ENCODE measurements at regions not wholly inside any gene's neighbourhood (a gene's known extent, or its start where the extent isn't known, plus 50 kb on each side); places are given as distances from the start of the nearest gene placed in this dataset.
"Not testable (repeated sequence)": the region's sequence is repeated elsewhere in the genome, so short reads cannot be mapped to it uniquely, and the experiment has no call there.

GRCh38 chr12:83779526-83779925, 1092.8 kb downstream of the TMTC2 start:
- Mint-ChIP-seq H3K9me3 (peaks cover 3 to 28% (median 14%) of the 10 kb centered on the region in 9 donors), H3K4me3 (no peak overlapping the region), H3K27ac (no peak overlapping the region), H3K36me3 (no peaks in the 10 kb centered on the region), H3K4me1 (no peaks in the 10 kb centered on the region), H3K27me3 (no peaks in the 10 kb centered on the region)
- ATAC-seq (no peak), DNase-seq (no peak)
- POLR2A ChIA-PET: no interaction called here

DNA sequence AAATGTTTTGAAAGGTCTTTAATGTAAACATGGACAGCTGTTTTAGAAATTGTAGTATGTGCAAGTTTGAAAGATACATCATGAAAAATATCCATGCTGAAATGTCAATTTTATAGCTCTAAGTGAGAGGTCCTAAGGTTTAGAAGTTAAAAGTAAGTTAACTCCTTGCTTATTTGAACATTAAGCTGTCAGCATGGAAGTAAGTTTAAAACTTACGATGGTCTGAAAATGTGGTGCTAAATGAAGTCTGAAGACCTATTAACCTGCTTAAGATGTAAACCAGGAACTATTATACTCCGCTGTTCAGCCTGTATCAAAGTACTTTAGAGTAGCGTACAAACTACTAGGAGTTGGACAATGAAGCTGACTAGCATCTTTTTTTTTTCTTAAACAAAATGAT, 1082.4 kb downstream of the TMTC2 start:
- POLR2A ChIA-PET: no interaction called here
- H3K27ac Mint-ChIP-seq: no peak overlapping the region
- no peak overlapping the region for H3K4me3 Mint-ChIP-seq
- H3K9me3 Mint-ChIP-seq: peaks cover 5 to 22% (median 15%) of the 10 kb centered on the region in 9 donors
- no peaks in the 10 kb centered on the region for H3K4me1 Mint-ChIP-seq
- ATAC-seq (no peak), DNase-seq (no peak)
- H3K27me3 Mint-ChIP-seq: no peaks in the 10 kb centered on the region
- peaks cover 0 to 7% (median 0%) of the 10 kb centered on the region in 3 donors for H3K36me3 Mint-ChIP-seq

DNA sequence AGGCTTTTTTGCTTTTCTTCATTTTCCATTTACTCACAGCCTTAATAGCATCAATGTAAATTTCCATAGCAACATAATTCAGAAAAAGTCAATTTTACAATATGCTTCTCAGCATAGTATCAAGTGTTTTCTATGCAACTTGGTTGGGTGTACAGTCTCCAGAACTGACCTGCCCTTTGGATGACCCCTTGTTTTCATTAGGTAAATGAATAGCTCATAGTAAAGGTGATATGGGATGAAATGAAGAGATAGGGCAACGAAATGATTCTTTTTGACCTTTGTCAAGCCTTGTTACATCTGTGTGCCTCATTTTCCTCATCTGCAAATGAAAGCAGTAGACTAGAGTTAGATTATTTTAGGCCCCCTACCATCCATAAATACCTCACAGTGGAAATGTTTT, 1081.0 kb downstream of the TMTC2 start:
- Mint-ChIP-seq H3K9me3 (peaks cover 1 to 10% (median 5%) of the 10 kb centered on the region in 9 donors), H3K27me3 (no peaks in the 10 kb centered on the region), H3K4me3 (no peak overlapping the region), H3K36me3 (no peaks in the 10 kb centered on the region), H3K4me1 (no peaks in the 10 kb centered on the region), H3K27ac (no peak overlapping the region)
- DNase-seq (no peak), ATAC-seq (no peak)
- POLR2A ChIA-PET: no interaction called here

DNA sequence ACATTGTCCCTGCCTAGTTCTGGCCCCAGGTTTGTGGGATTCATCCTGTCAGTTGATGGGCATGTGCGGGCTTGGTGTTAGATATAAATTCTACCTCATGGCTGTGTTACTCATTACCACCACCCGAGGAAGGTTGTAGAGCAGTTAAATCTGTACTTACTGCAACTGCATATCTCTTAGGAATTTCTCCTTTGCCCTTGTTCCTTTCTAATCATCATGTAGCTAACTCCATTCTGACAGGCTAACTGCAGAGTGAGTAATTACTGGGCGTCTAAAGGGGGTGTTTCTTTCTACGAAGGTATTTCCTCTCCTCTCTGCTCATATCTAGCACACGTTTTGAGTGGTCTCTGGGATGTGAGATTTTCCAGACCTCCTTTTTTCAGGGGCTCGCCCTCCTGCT, 1076.7 kb downstream of the TMTC2 start:
- no peaks in the 10 kb centered on the region for H3K36me3 Mint-ChIP-seq
- H3K9me3 Mint-ChIP-seq: peaks cover 0 to 7% (median 3%) of the 10 kb centered on the region in 9 donors
- H3K27ac Mint-ChIP-seq: no peak overlapping the region
- H3K27me3 Mint-ChIP-seq: no peaks in the 10 kb centered on the region
- ATAC-seq (no peak), DNase-seq (no peak)
- POLR2A ChIA-PET: no interaction called here
- H3K4me3 Mint-ChIP-seq: no peak overlapping the region
- H3K4me1 Mint-ChIP-seq: no peaks in the 10 kb centered on the region

- H3K4me3 Mint-ChIP-seq: no peak overlapping the region
- POLR2A ChIA-PET: no interaction called here
Measured at GRCh38 chr12:83759906-83760305, 1073.2 kb downstream of the TMTC2 start.

GRCh38 chr12:83758888-83759631, 1072.4 kb downstream of the TMTC2 start:
- Mint-ChIP-seq H3K27me3 (no peaks in the 10 kb centered on the region), H3K36me3 (no peaks in the 10 kb centered on the region), H3K4me1 (no peaks in the 10 kb centered on the region), H3K9me3 (peaks cover 0 to 10% (median 2%) of the 10 kb centered on the region in 9 donors), H3K27ac (no peak overlapping the region), H3K4me3 (no peak overlapping the region)
- no peak for DNase-seq
- POLR2A ChIA-PET: no interaction called here
- no peak for ATAC-seq

More at GRCh38 chr12:83759906-83760305, 1073.2 kb downstream of the TMTC2 start:
- H3K36me3 Mint-ChIP-seq: no peaks in the 10 kb centered on the region
- H3K9me3 Mint-ChIP-seq: peaks cover 0 to 10% (median 2%) of the 10 kb centered on the region in 9 donors
- H3K27me3 Mint-ChIP-seq: no peaks in the 10 kb centered on the region
- no peak overlapping the region for H3K27ac Mint-ChIP-seq
- ATAC-seq (no peak), DNase-seq (no peak)
- no peaks in the 10 kb centered on the region for H3K4me1 Mint-ChIP-seq

DNA sequence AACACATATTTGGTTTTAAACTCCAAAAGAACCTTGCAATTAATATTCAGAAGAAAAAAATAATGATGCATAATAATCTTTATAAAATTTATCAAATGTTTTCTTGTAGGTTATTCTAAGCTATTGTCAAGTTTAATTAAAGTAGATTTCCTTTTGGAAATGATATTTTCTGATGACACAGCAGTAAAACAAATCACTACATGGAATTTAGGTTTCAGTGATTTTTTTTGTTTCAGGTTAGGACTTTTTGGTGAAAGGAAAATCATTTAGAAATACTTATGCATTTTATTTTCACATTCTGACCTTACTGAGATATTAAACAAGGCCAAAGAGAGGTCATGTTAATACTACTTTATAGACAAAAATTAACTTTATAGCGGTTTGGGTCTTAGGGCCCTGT, 1067.2 kb downstream of the TMTC2 start:
- no peak for DNase-seq
- POLR2A ChIA-PET: no interaction called here
- H3K4me1 Mint-ChIP-seq: no peaks in the 10 kb centered on the region
- H3K27me3 Mint-ChIP-seq: no peaks in the 10 kb centered on the region
- no peak overlapping the region for H3K27ac Mint-ChIP-seq
- ATAC-seq: no peak
- H3K9me3 Mint-ChIP-seq: peaks cover 0 to 8% (median 0%) of the 10 kb centered on the region in 9 donors
- H3K4me3 Mint-ChIP-seq: no peak overlapping the region
- no peaks in the 10 kb centered on the region for H3K36me3 Mint-ChIP-seq

GRCh38 chr12:83753205-83753604, 1066.5 kb downstream of the TMTC2 start:
- H3K27me3 Mint-ChIP-seq: no peaks in the 10 kb centered on the region
- POLR2A ChIA-PET: no interaction called here
- H3K9me3 Mint-ChIP-seq: peaks cover 0 to 8% (median 0%) of the 10 kb centered on the region in 9 donors
- no peaks in the 10 kb centered on the region for H3K36me3 Mint-ChIP-seq
- no peaks in the 10 kb centered on the region for H3K4me1 Mint-ChIP-seq
- H3K4me3 Mint-ChIP-seq: no peak overlapping the region
- ATAC-seq (no peak), DNase-seq (no peak)
- H3K27ac Mint-ChIP-seq: no peak overlapping the region

DNA sequence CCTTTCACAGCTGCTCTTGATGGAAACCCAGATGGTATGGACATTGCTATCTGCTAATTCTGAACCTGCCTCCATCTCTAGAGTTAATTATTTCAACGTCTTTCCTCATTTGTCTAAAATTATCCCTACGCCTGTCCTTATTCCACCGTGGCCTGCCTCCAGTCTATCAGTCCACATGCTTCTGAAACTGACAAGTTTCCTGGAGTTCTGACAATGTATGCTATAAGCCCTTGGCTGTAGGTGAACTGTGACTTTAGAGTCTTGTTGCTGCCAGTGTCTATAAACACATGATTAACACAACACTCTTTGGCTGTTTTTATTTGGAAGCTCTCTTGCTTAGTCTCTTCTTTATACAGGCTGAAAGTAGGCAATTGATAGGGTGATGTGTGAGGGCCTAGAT, 1052.9 kb downstream of the TMTC2 start:
- Mint-ChIP-seq H3K27me3 (no peaks in the 10 kb centered on the region), H3K4me1 (no peaks in the 10 kb centered on the region), H3K36me3 (peaks cover 0 to 7% (median 0%) of the 10 kb centered on the region in 3 donors), H3K9me3 (peaks cover 5 to 27% (median 12%) of the 10 kb centered on the region in 9 donors), H3K4me3 (no peak overlapping the region), H3K27ac (no peak overlapping the region)
- POLR2A ChIA-PET: no interaction called here
- DNase-seq: no peak
- ATAC-seq: no peak

DNA sequence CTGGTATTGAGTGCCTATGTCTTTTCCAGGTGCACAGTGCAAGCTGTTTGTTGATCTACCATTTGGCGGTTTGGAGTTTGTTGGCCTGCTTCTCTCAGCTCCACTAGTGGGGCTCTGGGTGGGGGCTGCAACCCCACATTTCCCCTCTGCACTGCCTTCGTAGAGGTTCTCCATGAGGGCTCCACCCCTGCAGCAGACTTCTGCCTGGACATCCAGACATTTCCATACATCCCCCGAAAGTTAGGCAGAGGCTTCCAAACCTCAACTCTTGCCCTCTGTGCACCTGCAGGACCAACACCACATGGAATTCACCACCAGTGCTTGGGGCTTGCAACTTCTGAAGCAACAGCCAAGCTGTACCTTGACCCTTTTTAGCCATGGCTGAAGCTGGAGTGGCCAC, 1024.1 kb downstream of the TMTC2 start:
- no peak for DNase-seq
- Mint-ChIP-seq H3K4me3 (no peak overlapping the region), H3K9me3 (peaks cover 6 to 35% (median 20%) of the 10 kb centered on the region in 9 donors), H3K36me3 (peaks cover 0 to 8% (median 0%) of the 10 kb centered on the region in 3 donors), H3K27ac (no peak overlapping the region), H3K4me1 (no peaks in the 10 kb centered on the region), H3K27me3 (no peaks in the 10 kb centered on the region)
- ATAC-seq: no peak
- POLR2A ChIA-PET: no interaction called here

- Mint-ChIP-seq H3K4me3 (no peak overlapping the region), H3K36me3 (peaks cover 0 to 8% (median 0%) of the 10 kb centered on the region in 3 donors), H3K27ac (no peak overlapping the region)
Measured at GRCh38 chr12:83709899-83710298, 1023.2 kb downstream of the TMTC2 start.

DNA sequence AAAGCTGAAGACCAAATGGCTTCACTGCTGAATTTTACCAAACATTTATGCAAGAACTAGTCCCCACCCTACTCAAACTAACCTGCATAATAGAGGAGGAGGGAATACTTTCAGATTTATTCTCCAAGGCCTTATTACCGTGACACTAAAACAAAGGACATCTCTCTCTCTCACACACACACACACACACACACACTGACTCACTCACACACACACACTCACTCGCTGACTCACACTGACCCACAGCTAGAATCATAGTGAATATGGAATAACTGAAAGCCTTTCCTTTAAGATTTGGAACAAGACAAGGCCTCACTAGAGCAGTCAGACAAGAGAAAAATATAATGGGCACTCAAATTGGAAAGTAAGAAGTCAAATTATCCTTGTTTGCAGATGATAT, 1014.1 kb downstream of the TMTC2 start:
- POLR2A ChIA-PET: no interaction called here
- H3K36me3 Mint-ChIP-seq: peaks cover 0 to 6% (median 0%) of the 10 kb centered on the region in 3 donors
- H3K4me3 Mint-ChIP-seq: no peak overlapping the region
- peaks cover 0 to 21% (median 5%) of the 10 kb centered on the region in 9 donors for H3K9me3 Mint-ChIP-seq
- H3K4me1 Mint-ChIP-seq: no peaks in the 10 kb centered on the region
- H3K27ac Mint-ChIP-seq: no peak overlapping the region
- no peaks in the 10 kb centered on the region for H3K27me3 Mint-ChIP-seq
- ATAC-seq: no peak
- DNase-seq: no peak

More at GRCh38 chr12:83709899-83710298, 1023.2 kb downstream of the TMTC2 start:
- Mint-ChIP-seq H3K4me1 (no peaks in the 10 kb centered on the region), H3K27me3 (no peaks in the 10 kb centered on the region), H3K9me3 (peaks cover 6 to 35% (median 20%) of the 10 kb centered on the region in 9 donors)
- POLR2A ChIA-PET: no interaction called here
- ATAC-seq: no peak
- DNase-seq: no peak

GRCh38 chr12:83696311-83696710, 1009.6 kb downstream of the TMTC2 start:
- POLR2A ChIA-PET, H3K27me3 Mint-ChIP-seq, H3K27ac Mint-ChIP-seq, H3K4me1 Mint-ChIP-seq, DNase-seq, H3K4me3 Mint-ChIP-seq, ATAC-seq, H3K36me3 Mint-ChIP-seq: not testable (repeated sequence)
- peaks cover 2 to 31% (median 10%) of the 10 kb centered on the region in 9 donors for H3K9me3 Mint-ChIP-seq

DNA sequence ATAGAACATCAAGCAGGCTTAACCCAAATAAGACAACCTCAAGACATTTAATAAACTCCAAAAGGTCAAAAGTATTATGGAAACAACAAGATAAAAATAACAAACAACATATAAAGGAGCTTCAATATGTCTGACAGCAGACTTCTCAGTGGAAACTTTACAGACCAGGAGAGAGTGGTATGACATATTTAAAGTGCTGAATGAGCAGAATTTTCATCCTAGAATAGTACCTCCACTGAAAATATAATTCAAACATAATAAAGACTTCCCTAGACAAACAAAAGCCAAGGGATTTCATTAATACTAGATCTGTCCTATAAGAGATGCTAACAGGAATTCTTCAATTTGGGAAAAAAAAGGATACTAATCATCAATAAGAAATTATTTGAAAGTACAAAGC, 1005.0 kb downstream of the TMTC2 start:
- Mint-ChIP-seq H3K4me1 (no peaks in the 10 kb centered on the region), H3K4me3 (no peak overlapping the region), H3K9me3 (peaks cover 2 to 31% (median 11%) of the 10 kb centered on the region in 9 donors), H3K27ac (no peak overlapping the region), H3K36me3 (no peaks in the 10 kb centered on the region), H3K27me3 (no peaks in the 10 kb centered on the region)
- DNase-seq (no peak), ATAC-seq (no peak)
- POLR2A ChIA-PET: no interaction called here
